SK-N-SH (cell line): ENCODE measurements at regions not wholly inside any gene's neighbourhood (a gene's known extent, or its start where the extent isn't known, plus 50 kb on each side); places are given as distances from the start of the nearest gene placed in this dataset.

Source experiments
- CTCF ChIA-PET: fragments of 300-600, 350-600 bp; formaldehyde crosslinking; extraction: SDS; loops from one replicate; lab custom pipeline; 2021; lab: Yijun Ruan, JAX
- POLR2A ChIA-PET: fragments of 350-600 bp; sonication (Branson Sonifier 250); formaldehyde crosslinking; extraction: SDS; loops from one replicate; lab custom pipeline; 2020; ENCODE audit warnings: antibody characterized with exemption, inconsistent platforms; lab: Yijun Ruan, JAX
- DNase-seq: peaks from one replicate; pipeline ENCODE4 v3.0.0; 2012
- H2AFZ ChIP-seq: fragments of 200-600 bp; sonication (generic); 2 replicates; pipeline ENCODE4 v1.8.1; 2016; ENCODE audit warnings: antibody characterized with exemption, mild to moderate bottlenecking, low read depth
- H3F3A ChIP-seq: fragments of 200-600 bp; sonication (generic); replicated peaks from 2 replicates; pipeline ENCODE3; 2016; ENCODE audit warnings: antibody characterized with exemption, mild to moderate bottlenecking; ENCODE audit not compliant: insufficient read depth
- H3K27ac ChIP-seq, 2 experiments: fragments of 200-500 bp in 1 of 2; fragments of 200-600 bp in 1 of 2; sonication (Bioruptor generic) in 1 of 2; sonication (generic), shearing (Covaris generic) in 1 of 2; 2 replicates each; pipeline versions ENCODE4 v1.5.1 to v1.6.1; 2014 to 2016; ENCODE audit warnings: low read depth in 2 of 2, inconsistent platforms in 1 of 2, low read length in 1 of 2, mild to moderate bottlenecking in 1 of 2, mixed read lengths in 1 of 2
- H3K27me3 ChIP-seq: fragments of 200-600 bp; sonication (generic), shearing (Covaris generic); 2 replicates; pipeline ENCODE4 v1.6.1; 2016; ENCODE audit warnings: mixed run types; ENCODE audit not compliant: insufficient read depth
- H3K36me3 ChIP-seq, 2 experiments: fragments of 200-500 bp in 1 of 2; fragments of 200-600 bp in 1 of 2; sonication (Bioruptor generic) in 1 of 2; sonication (generic) in 1 of 2; replicated peaks in 1 of 2; 2 replicates each; pipeline versions ENCODE3 to v1.5.1; 2014 to 2016; ENCODE audit warnings: low read length in 1 of 2, mild to moderate bottlenecking in 1 of 2; ENCODE audit not compliant: insufficient read depth in 2 of 2, control insufficient read depth in 1 of 2
- H3K4me1 ChIP-seq, 2 experiments: fragments of 200-500 bp in 1 of 2; fragments of 200-600 bp in 1 of 2; sonication (Bioruptor generic) in 1 of 2; sonication (generic), shearing (Covaris generic) in 1 of 2; 2 replicates each; pipeline versions ENCODE4 v1.5.1 to v1.6.1; 2014 to 2016; ENCODE audit warnings: low read depth in 1 of 2, low read length in 1 of 2, mixed run types in 1 of 2; ENCODE audit not compliant: insufficient read depth in 2 of 2, control insufficient read depth in 1 of 2
- H3K4me2 ChIP-seq: fragments of 200-600 bp; sonication (generic), shearing (Covaris generic); 2 replicates; pipeline ENCODE4 v1.6.1; 2017; ENCODE audit warnings: mixed run types
- H3K4me3 ChIP-seq, 2 experiments: fragments of 200-500 bp in 1 of 2; fragments of 200-600 bp in 1 of 2; sonication (Bioruptor generic) in 1 of 2; sonication (generic), shearing (Covaris generic) in 1 of 2; 2 replicates each; pipeline versions ENCODE4 v1.5.1 to v1.8.1; 2014 to 2016; ENCODE audit warnings: low read depth in 2 of 2, inconsistent platforms in 1 of 2, low read length in 1 of 2, mild to moderate bottlenecking in 1 of 2, mixed read lengths in 1 of 2, moderate library complexity in 1 of 2
- H3K79me2 ChIP-seq: fragments of 200-600 bp; sonication (generic); 2 replicates; pipeline ENCODE4 v1.8.1; 2017; ENCODE audit warnings: mild to moderate bottlenecking; ENCODE audit not compliant: insufficient read depth
- H3K9ac ChIP-seq: fragments of 200-600 bp; sonication (generic); 2 replicates; pipeline ENCODE4 v1.6.1; 2017; ENCODE audit warnings: mixed run types
- H3K9me2 ChIP-seq: fragments of 200-600 bp; sonication (generic); 2 replicates; pipeline ENCODE4 v1.6.1; 2017; ENCODE audit warnings: mixed run types
- H3K9me3 ChIP-seq: fragments of 200-600 bp; sonication (generic); 2 replicates; pipeline ENCODE4 v1.6.1; 2017; ENCODE audit warnings: mixed run types, mild to moderate bottlenecking, moderate library complexity
- H4K20me1 ChIP-seq: fragments of 200-600 bp; sonication (generic); 2 replicates; pipeline ENCODE4 v1.6.1; 2017; ENCODE audit warnings: mild to moderate bottlenecking, mixed run types; ENCODE audit not compliant: insufficient read depth
- CHD2 ChIP-seq: fragments of 150-350 bp; IDR thresholded peaks from 2 replicates; pipeline ENCODE4 v1.6.1; 2018; ENCODE audit warnings: low read length; ENCODE audit not compliant: partially characterized antibody
- FOSL2 ChIP-seq: IDR thresholded peaks from 2 replicates; pipeline ENCODE4 v1.4.0; 2012; ENCODE audit warnings: low read depth, mild to moderate bottlenecking, moderate library complexity, borderline replicate concordance
- FOXJ3 ChIP-seq: sonication (generic); formaldehyde crosslinking; IDR thresholded peaks from 2 replicates; pipeline ENCODE4 v1.5.1; 2020; ENCODE audit warnings: mild to moderate bottlenecking, missing genetic modification reagents
- FOXM1 ChIP-seq: IDR thresholded peaks from 2 replicates; pipeline ENCODE4 v1.4.0; 2012; ENCODE audit warnings: low read depth, mild to moderate bottlenecking
- GABPA ChIP-seq: IDR thresholded peaks from 2 replicates; pipeline ENCODE4 v1.4.0; 2012; ENCODE audit warnings: low read depth, mild to moderate bottlenecking
- GATA2 ChIP-seq: sonication (generic); formaldehyde crosslinking; IDR thresholded peaks from 2 replicates; pipeline ENCODE4 v1.5.0; 2020; ENCODE audit warnings: mild to moderate bottlenecking, missing genetic modification reagents
- IRF3 ChIP-seq: fragments of 150-350 bp; IDR thresholded peaks from 2 replicates; pipeline ENCODE4 v1.6.1; 2016; ENCODE audit warnings: mild to moderate bottlenecking, low read depth, low read length
- JUND ChIP-seq: IDR thresholded peaks from 2 replicates; pipeline ENCODE4 v1.4.0; 2012
- MXI1 ChIP-seq: IDR thresholded peaks from 2 replicates; pipeline ENCODE4 v1.6.1; 2012; ENCODE audit warnings: mild to moderate bottlenecking, low read depth, low read length, improper control_type of control experiment
- NRF1 ChIP-seq: IDR thresholded peaks from 2 replicates; pipeline ENCODE4 v1.6.1; 2012; ENCODE audit warnings: low read depth, mild to moderate bottlenecking, low read length
- PBX3 ChIP-seq: IDR thresholded peaks from 2 replicates; pipeline ENCODE4; 2012
- RAD21 ChIP-seq: IDR thresholded peaks from 2 replicates; pipeline ENCODE4 v1.6.1; 2012; ENCODE audit warnings: mild to moderate bottlenecking, low read length
- RCOR1 ChIP-seq: fragments of 150-350 bp; IDR thresholded peaks from 2 replicates; pipeline ENCODE4 v1.6.1; 2017; ENCODE audit warnings: antibody characterized with exemption, low read length
- RFX5 ChIP-seq: IDR thresholded peaks from 2 replicates; pipeline ENCODE4 v1.6.1; 2012; ENCODE audit warnings: mild to moderate bottlenecking, improper control_type of control experiment, low read length
- TCF12 ChIP-seq: IDR thresholded peaks from 2 replicates; pipeline ENCODE4 v1.4.0; 2012
- TEAD4 ChIP-seq: IDR thresholded peaks from 2 replicates; pipeline ENCODE4 v1.4.0; 2012; ENCODE audit warnings: mild to moderate bottlenecking, borderline replicate concordance; ENCODE audit not compliant: insufficient read depth
- USF1 ChIP-seq: IDR thresholded peaks from 2 replicates; pipeline ENCODE4 v1.4.0; 2012; ENCODE audit warnings: low read depth, borderline replicate concordance
- YY1 ChIP-seq: IDR thresholded peaks from 2 replicates; pipeline ENCODE4 v1.4.0; 2012; ENCODE audit warnings: low read depth, mild to moderate bottlenecking
- WGBS: methylation state at CpG from one replicate; pipeline ENCODE4 v1.1.6; 2017; ENCODE audit warnings: low lambda C conversion rate; 5-methylcytosine and 5-hydroxymethylcytosine counted together

GRCh38 chr10:28845009-28845682, 167.8 kb downstream of the BAMBI start:
- CTCF ChIA-PET: no interaction called here
- POLR2A ChIA-PET: no interaction called here
- WGBS: 74% methylated on average over 4 of the region's 4 CpGs
- DNase-seq: no peak
- no peaks in the 10 kb centered on the region for H4K20me1 ChIP-seq
- H3K27me3 ChIP-seq: peaks cover 4% of the 10 kb centered on the region; the same call in 1 of the 2 replicates
- H3K4me3 ChIP-seq: no peak overlapping the region
- H3K9ac ChIP-seq: no peak overlapping the region
- no peaks in the 10 kb centered on the region for H3K79me2 ChIP-seq
- no peak overlapping the region for H3K27ac ChIP-seq
- no peaks in the 10 kb centered on the region for H3K9me3 ChIP-seq
- no peaks in the 10 kb centered on the region for H3K36me3 ChIP-seq
- peaks cover 5 to 7% of the 10 kb centered on the region in 2 experiments; a peak in 3 of 4 replicates for H3K4me1 ChIP-seq
- no peak overlapping the region for H2AFZ ChIP-seq
- peaks cover 13% of the 10 kb centered on the region for H3F3A ChIP-seq
- no peak for TF ChIP-seq RFX5
- TF ChIP-seq JUND: no peak
- no peak for TF ChIP-seq FOSL2
- no peak for TF ChIP-seq USF1
- TF ChIP-seq TCF12: no peak
- no peak for TF ChIP-seq MXI1
- no peak for TF ChIP-seq FOXJ3 (CRISPR knock-in tag)
- TF ChIP-seq NRF1: no peak
- TF ChIP-seq PBX3: no peak
- TF ChIP-seq GATA2 (CRISPR knock-in tag): no peak
- TF ChIP-seq IRF3: no peak
- TF ChIP-seq GABPA: no peak
- no peak for TF ChIP-seq YY1
- no peak for TF ChIP-seq TEAD4
- TF ChIP-seq RCOR1: no peak
- no peak for TF ChIP-seq RAD21
- H3K9me2 ChIP-seq: no peaks in the 10 kb centered on the region
- no peak overlapping the region for H3K4me2 ChIP-seq

- ChIA-PET CTCF (no interaction called here), POLR2A (no interaction called here)
- whole genome bisulfite sequencing: 53% methylated on average over 3 of the region's 3 CpGs
These were observed 172.0 kb downstream of the BAMBI start for GRCh38 chr10:28849309-28849708.

More at GRCh38 chr10:28849309-28849708, 172.0 kb downstream of the BAMBI start:
- Histone ChIP-seq H3K27me3 (peaks cover 18% of the 10 kb centered on the region; the same call in 1 of the 2 replicates), H3K4me3 (no peak overlapping the region), H3K79me2 (no peaks in the 10 kb centered on the region), H3K9ac (no peak overlapping the region), H3K4me1 (peaks cover 0 to 9% of the 10 kb centered on the region in 2 experiments; a peak in 2 of 4 replicates), H3K36me3 (no peaks in the 10 kb centered on the region), H3K9me2 (no peaks in the 10 kb centered on the region), H2AFZ (no peak overlapping the region), H4K20me1 (no peaks in the 10 kb centered on the region), H3K4me2 (no peak overlapping the region), H3F3A (peaks cover 3% of the 10 kb centered on the region), H3K9me3 (no peaks in the 10 kb centered on the region), H3K27ac (peak overlapping the region in 1 of 2 experiments; percentile 66; a peak in 1 of 4 replicates)
- DNase-seq: no peak
- no peak for TF ChIP-seq MXI1
- TF ChIP-seq TCF12: no peak
- no peak for TF ChIP-seq YY1
- TF ChIP-seq CHD2: no peak
- TF ChIP-seq FOXM1: no peak
- TF ChIP-seq NRF1: no peak
- no peak for TF ChIP-seq FOSL2
